ENCODE measurements at regions not wholly inside any gene's neighbourhood (a gene's known extent, or its start where the extent isn't known, plus 50 kb on each side); places are given as distances from the start of the nearest gene placed in this dataset.

DNA sequence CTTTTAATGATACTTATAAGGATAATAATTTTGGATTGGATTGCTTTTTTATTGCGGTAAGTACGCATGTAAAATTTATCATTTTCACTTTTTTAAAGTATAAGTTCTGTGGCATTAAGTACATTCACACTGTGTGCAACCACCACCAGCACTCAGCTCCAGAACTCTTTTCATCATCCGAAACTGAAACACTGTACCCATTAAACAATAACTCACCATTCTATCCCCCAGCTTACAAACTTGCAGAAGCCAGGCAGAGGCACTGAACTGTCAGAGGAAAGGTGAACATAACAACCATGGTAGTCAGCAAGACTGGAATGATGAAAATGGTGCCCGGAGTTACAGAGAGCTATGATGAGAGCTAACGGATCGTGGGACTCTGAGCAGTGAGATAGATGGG lies 465.9 kb downstream of the ADCYAP1 start:
- no peak for TF ChIP-seq TARDBP (IDR thresholded peaks at IDR 0.05)
- no peak for TF ChIP-seq HDGF (IDR thresholded peaks at IDR 0.05; ENCODE audit: borderline replicate concordance)
- TF ChIP-seq SUZ12 (IDR thresholded peaks at IDR 0.05): no peak
- TF ChIP-seq FOXK2 (IDR thresholded peaks at IDR 0.05): no peak
- TF ChIP-seq SP1 (IDR thresholded peaks at IDR 0.05): no peak
- no peak for TF ChIP-seq FOXA1 (IDR thresholded peaks at IDR 0.05)
- no peak for TF ChIP-seq ARNT (IDR thresholded peaks at IDR 0.05)
- no peak for TF ChIP-seq FOXM1 (IDR thresholded peaks at IDR 0.05; ENCODE audit: borderline replicate concordance)
- no peak for TF ChIP-seq ZNF384 (IDR thresholded peaks at IDR 0.05)
- TF ChIP-seq NFRKB (IDR thresholded peaks at IDR 0.05): no peak

Measured in HEK293T (cell line).